Breast epithelium (tissue), 3 donors: ENCODE measurements at regions not wholly inside any gene's neighbourhood (a gene's known extent, or its start where the extent isn't known, plus 50 kb on each side); places are given as distances from the start of the nearest gene placed in this dataset.

Experiments used
- POLR2A ChIP-seq: fragments of 450-650 bp; IDR thresholded peaks from one replicate; pipeline ENCODE4 v1.6.1; 2016; ENCODE audit warnings: antibody characterized with exemption, mild to moderate bottlenecking, moderate library complexity
- POLR2AphosphoS5 ChIP-seq, 3 donors: sonication (generic); formaldehyde crosslinking; IDR thresholded peaks; one replicate each; pipeline ENCODE4 v1.6.1; 2017; ENCODE audit warnings: antibody characterized with exemption in 3 of 3
- TF ChIP-seq, protein P1 (sequence below), 3 donors: fragments of 450-650 bp; IDR thresholded peaks; one replicate each; pipeline ENCODE4 v1.5.1; 2016 to 2017; ENCODE audit warnings: antibody characterized with exemption in 3 of 3, mild to moderate bottlenecking in 3 of 3, moderate library complexity in 3 of 3

DNA sequence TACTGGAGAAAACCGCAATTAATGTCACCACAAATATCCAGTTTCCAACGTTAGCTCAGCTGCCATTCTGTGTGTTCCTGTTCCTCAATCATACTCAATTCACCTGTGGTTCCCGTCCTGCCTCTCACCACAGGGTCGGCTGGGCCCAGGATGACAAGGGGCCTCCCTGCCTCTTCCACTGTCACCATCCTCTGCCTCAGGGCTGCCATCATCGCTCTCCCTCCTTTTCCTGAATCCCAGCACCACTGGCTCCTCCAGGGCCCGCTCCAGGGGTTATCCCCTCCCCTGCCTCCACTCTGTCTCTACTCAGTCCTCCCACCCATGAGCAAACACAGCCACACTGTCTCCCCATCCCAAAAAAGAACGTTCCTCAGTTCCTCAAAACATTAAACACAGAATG, 170.9 kb upstream of the NSMCE3 start:
- TF ChIP-seq, protein P1, sequence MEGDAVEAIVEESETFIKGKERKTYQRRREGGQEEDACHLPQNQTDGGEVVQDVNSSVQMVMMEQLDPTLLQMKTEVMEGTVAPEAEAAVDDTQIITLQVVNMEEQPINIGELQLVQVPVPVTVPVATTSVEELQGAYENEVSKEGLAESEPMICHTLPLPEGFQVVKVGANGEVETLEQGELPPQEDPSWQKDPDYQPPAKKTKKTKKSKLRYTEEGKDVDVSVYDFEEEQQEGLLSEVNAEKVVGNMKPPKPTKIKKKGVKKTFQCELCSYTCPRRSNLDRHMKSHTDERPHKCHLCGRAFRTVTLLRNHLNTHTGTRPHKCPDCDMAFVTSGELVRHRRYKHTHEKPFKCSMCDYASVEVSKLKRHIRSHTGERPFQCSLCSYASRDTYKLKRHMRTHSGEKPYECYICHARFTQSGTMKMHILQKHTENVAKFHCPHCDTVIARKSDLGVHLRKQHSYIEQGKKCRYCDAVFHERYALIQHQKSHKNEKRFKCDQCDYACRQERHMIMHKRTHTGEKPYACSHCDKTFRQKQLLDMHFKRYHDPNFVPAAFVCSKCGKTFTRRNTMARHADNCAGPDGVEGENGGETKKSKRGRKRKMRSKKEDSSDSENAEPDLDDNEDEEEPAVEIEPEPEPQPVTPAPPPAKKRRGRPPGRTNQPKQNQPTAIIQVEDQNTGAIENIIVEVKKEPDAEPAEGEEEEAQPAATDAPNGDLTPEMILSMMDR (IDR thresholded peaks at IDR 0.05): no peak
- no peak for TF ChIP-seq POLR2A
- TF ChIP-seq POLR2AphosphoS5 (IDR thresholded peaks at IDR 0.05): no peak
